ENCODE measurements at regions not wholly inside any gene's neighbourhood (a gene's known extent, or its start where the extent isn't known, plus 50 kb on each side); places are given as distances from the start of the nearest gene placed in this dataset.
"Not testable (repeated sequence)": the region's sequence is repeated elsewhere in the genome, so short reads cannot be mapped to it uniquely, and the experiment has no call there.

DNA sequence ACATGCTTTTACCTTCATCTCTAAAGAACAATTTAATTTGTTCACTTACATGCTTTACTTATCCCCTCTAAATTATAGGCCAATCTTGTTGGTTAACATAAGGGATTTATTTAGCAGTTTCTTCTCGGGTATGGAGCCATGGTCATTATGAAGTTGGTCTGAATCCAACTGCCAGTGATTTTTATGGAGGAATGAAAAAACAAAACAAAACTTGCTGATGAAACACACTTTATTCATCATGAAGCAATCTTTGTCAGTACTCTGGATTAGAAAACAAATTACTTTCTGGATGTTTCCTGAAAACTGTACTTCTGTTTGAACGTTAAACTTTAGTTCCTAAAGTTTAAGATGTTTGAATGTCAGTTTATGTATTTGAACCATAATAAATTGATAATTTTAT lies 715.8 kb downstream of the KLHL13 start:
- intact Hi-C loops (cut with micrococcal nuclease) = no loop called here
- no peaks in the 10 kb centered on the region for H3K9me3 Mint-ChIP-seq
- no peaks in the 10 kb centered on the region for H3K36me3 Mint-ChIP-seq (ENCODE audit: low read depth)
- no peak overlapping the region for H3K4me3 Mint-ChIP-seq
- no peak for DNase-seq
- H3K27me3 Mint-ChIP-seq (ENCODE audit: low read depth) = no peaks in the 10 kb centered on the region
- CTCF ChIA-PET = no interaction called here
- no peak overlapping the region for H3K27ac Mint-ChIP-seq
- no peaks in the 10 kb centered on the region for H3K4me1 Mint-ChIP-seq (ENCODE audit: low read depth)

DNA sequence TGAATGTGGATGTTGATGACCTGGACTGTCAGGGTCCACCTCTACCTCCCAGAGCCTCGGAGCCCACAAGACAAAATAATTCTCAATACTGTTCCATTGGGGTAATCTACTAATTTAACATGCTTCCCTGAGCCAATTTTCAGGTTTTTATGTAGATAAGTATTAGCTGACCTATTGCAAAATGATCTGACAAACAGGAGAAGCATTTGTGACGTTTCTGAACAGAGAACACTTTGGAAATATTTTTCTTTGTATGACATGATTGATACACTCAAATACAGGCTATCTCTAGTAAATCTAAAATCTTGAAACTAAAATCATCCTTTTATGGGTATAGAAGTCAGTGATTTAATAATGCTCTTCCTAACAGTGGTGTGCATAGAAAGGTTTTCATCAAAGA lies 716.6 kb downstream of the KLHL13 start:
- Mint-ChIP-seq H3K4me1 (ENCODE audit: low read depth) (no peaks in the 10 kb centered on the region), H3K27me3 (ENCODE audit: low read depth) (no peaks in the 10 kb centered on the region), H3K9me3 (no peaks in the 10 kb centered on the region), H3K36me3 (ENCODE audit: low read depth) (no peaks in the 10 kb centered on the region), H3K4me3 (no peak overlapping the region), H3K27ac (no peak overlapping the region)
- CTCF ChIA-PET = no interaction called here
- intact Hi-C loops (cut with micrococcal nuclease) = no loop called here
- no peak for DNase-seq

DNA sequence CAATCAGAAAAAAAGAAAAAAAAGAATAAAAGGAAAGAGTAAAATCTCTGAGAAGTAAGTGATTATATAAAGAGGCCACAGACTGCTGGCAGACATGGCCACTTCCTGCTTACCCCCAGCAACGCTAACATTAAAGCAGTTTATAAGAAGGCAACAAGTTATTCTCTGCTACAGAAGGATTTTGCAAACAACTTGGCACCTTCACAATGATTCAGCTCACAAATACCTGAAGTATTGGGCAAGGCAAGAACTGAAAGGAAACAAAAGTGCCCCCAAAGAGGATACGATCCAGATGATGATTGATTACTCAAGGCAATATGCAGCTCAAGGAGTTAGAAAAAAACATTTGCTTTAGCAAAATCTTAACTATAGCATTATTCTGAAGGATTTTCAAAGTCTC lies 718.8 kb downstream of the KLHL13 start:
- no peaks in the 10 kb centered on the region for H3K4me1 Mint-ChIP-seq (ENCODE audit: low read depth)
- H3K27me3 Mint-ChIP-seq (ENCODE audit: low read depth) = no peaks in the 10 kb centered on the region
- H3K4me3 Mint-ChIP-seq = no peak overlapping the region
- H3K9me3 Mint-ChIP-seq = no peaks in the 10 kb centered on the region
- no peak for DNase-seq
- no peaks in the 10 kb centered on the region for H3K36me3 Mint-ChIP-seq (ENCODE audit: low read depth)
- intact Hi-C loops (cut with micrococcal nuclease) = no loop called here
- H3K27ac Mint-ChIP-seq = no peak overlapping the region
- CTCF ChIA-PET = no interaction called here

DNA sequence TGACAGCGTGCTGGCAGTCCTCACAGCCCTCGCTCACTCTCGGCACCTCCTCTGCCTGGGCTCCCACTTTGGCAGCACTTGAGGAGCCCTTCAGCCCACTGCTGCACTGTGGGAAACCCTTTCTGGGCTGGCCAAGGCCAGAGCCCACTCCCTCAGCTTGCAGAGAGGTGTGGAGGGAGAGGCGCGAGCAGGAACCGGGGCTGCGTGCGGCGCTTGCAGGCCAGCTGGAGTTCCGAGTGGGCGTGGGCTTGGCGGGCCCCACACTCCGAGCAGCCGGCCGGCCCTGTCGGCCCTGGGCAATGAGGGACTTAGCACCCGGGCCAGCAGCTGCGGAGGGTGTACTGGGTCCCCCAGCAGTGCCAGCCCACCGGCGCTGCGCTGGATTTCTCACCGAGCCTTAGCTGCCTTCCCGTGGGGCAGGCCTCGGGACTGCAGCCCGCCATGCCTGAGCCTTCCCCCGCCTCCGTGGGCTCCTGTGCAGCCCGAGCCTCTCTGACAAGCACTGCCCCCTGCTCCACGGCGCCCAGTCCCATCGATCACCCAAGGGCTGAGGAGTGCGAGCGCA lies 722.0 kb downstream of the KLHL13 start:
- H3K9me3 Mint-ChIP-seq; H3K27me3 Mint-ChIP-seq (ENCODE audit: low read depth); H3K36me3 Mint-ChIP-seq (ENCODE audit: low read depth); H3K27ac Mint-ChIP-seq; H3K4me1 Mint-ChIP-seq (ENCODE audit: low read depth); DNase-seq; H3K4me3 Mint-ChIP-seq; intact Hi-C loops (cut with micrococcal nuclease); CTCF ChIA-PET: not testable (repeated sequence)

DNA sequence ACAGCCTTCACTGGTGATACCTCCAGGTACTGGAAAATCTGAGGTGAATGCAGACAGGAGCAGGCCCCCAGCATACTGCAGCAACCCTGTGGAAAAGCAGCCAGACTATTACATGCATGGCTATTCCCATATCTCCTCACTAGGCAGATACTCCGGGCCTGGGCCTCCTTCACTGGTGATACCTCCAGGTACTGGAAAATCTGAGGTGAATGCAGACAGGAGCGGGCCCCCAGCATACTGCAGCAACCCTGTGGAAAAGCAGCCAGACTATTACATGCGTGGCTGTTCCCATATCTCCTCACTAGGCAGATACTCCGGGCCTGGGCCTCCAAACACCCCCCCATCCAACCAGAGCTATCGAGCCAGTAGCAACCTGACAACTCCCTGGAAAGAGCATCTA lies 724.2 kb downstream of the KLHL13 start:
- CTCF ChIA-PET; H3K4me3 Mint-ChIP-seq; H3K27me3 Mint-ChIP-seq (ENCODE audit: low read depth); H3K4me1 Mint-ChIP-seq (ENCODE audit: low read depth); H3K27ac Mint-ChIP-seq; DNase-seq; H3K9me3 Mint-ChIP-seq; H3K36me3 Mint-ChIP-seq (ENCODE audit: low read depth); intact Hi-C loops (cut with micrococcal nuclease): not testable (repeated sequence)

DNA sequence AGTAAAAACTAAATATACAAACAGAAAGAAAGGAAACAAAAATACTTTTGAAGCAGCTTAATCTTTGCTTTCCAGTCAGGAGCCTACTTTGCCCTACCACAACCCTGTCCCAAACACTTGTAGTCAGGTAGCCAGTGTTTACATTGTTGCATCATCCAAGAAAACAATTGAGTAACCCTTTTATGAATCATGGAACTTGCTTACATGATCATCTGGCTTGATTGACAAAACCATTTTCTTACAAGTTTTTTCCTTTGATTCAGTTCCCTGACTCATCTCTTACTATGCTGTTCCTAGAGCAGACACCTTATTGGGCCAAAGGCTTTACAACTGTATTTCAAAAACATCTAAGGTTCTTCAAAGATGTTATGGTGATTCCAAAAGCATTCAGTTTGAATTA lies 740.1 kb downstream of the KLHL13 start:
- Mint-ChIP-seq H3K4me3 (no peak overlapping the region), H3K27ac (no peak overlapping the region), H3K27me3 (ENCODE audit: low read depth) (no peaks in the 10 kb centered on the region), H3K9me3 (no peaks in the 10 kb centered on the region), H3K36me3 (ENCODE audit: low read depth) (no peaks in the 10 kb centered on the region), H3K4me1 (ENCODE audit: low read depth) (no peaks in the 10 kb centered on the region)
- intact Hi-C loops (cut with micrococcal nuclease) = no loop called here
- no peak for DNase-seq
- CTCF ChIA-PET = no interaction called here

DNA sequence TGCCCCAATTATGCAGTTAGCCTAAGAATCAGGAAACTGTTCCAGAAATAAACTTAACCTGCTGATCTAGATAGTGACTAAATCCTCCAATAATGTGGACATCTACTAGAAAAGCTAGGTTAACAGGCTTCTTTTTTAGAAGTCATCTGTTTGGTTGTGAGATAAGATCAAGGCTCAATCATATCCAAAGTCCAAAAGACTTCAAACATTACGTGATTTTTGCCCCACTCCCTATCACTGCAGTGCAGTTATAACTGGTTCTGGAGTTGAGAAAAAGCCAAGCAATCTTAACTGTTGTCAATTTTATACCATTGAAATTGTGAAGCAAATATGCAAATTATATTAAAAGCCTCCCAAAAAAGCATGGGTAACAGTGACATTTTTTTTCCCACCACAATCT lies 781.4 kb downstream of the KLHL13 start:
- Mint-ChIP-seq H3K9me3 (no peaks in the 10 kb centered on the region), H3K27me3 (ENCODE audit: low read depth) (no peaks in the 10 kb centered on the region), H3K27ac (no peak overlapping the region), H3K4me3 (no peak overlapping the region), H3K4me1 (ENCODE audit: low read depth) (no peaks in the 10 kb centered on the region), H3K36me3 (ENCODE audit: low read depth) (no peaks in the 10 kb centered on the region)
- intact Hi-C loops (cut with micrococcal nuclease) = no loop called here
- CTCF ChIA-PET = no interaction called here
- DNase-seq = no peak

DNA sequence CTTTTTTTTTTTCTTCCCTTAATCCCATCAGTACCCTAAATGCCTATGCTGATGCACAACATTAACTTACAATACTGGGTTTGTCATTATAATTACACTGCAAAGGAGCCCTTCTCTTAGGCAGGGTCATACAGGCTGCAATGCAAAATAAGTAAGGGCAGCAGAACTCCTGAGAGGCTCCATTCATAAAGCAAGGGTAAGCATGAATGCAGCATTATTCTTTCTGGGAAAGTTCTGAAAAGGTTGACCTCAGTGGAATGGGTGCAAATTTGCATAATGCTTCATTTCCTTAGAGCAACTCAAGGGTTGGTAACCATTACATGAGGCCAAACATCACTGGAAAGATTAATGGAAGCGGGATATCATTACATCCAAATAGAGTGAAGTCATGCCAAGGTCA lies 789.2 kb downstream of the KLHL13 start:
- Mint-ChIP-seq H3K27me3 (ENCODE audit: low read depth) (no peaks in the 10 kb centered on the region), H3K36me3 (ENCODE audit: low read depth) (no peaks in the 10 kb centered on the region), H3K4me1 (ENCODE audit: low read depth) (no peaks in the 10 kb centered on the region), H3K9me3 (no peaks in the 10 kb centered on the region), H3K27ac (no peak overlapping the region), H3K4me3 (no peak overlapping the region)
- DNase-seq = no peak
- CTCF ChIA-PET = no interaction called here
- intact Hi-C loops (cut with micrococcal nuclease) = no loop called here

DNA sequence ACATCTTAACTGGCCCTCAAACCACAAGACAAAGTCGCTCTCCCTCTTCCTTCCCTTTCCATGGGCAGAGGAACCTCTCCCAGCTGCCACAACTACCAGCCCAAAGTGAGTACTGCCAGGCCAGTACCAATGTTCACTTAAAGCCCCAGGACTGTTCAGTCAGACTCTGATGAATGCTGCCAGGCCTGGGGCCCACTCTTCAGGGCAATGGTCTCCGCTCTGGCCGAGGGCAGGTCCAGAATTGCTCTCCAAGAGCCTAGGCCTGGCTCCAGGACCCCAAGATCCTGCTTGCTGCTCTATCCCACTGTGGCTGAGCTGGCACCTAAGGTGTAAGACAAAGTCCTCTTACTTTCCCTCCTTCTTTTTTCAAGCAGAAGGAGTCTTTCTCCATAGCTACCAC lies 790.9 kb downstream of the KLHL13 start:
- no peak for DNase-seq
- Mint-ChIP-seq H3K36me3 (ENCODE audit: low read depth) (no peaks in the 10 kb centered on the region), H3K27ac (no peak overlapping the region), H3K4me1 (ENCODE audit: low read depth) (no peaks in the 10 kb centered on the region), H3K4me3 (no peak overlapping the region), H3K9me3 (no peaks in the 10 kb centered on the region), H3K27me3 (ENCODE audit: low read depth) (no peaks in the 10 kb centered on the region)
- CTCF ChIA-PET = no interaction called here
- intact Hi-C loops (cut with micrococcal nuclease) = no loop called here

DNA sequence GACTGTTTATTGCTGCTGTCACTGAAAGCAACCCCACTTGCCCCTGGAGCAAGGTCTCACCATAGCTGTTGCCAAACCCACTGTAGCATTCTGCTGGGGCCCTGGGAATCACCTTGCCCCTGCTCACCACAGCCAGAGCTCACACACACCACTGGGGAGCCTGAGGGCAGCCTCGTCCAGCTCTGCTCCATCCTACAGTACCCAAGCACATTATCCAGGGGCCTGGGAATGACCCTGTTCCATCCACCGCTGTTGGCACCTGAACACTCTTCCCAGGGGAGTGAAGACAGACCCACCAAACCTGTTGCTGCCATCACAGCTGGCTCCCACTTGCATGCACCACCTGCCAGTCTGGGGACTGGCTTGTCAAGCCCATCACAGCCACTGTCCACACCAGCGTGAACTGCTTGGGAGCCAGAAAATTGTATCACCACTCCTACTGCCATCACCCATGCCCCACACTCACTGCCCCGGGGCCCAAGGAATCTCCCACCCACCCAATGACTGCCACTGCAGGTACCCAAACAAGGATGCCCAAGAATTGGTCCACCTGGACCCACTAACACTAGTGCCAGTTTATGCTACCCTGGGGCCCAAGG lies 811.3 kb downstream of the KLHL13 start:
- Mint-ChIP-seq H3K4me1 (ENCODE audit: low read depth) (no peaks in the 10 kb centered on the region), H3K4me3 (no peak overlapping the region), H3K27ac (no peak overlapping the region), H3K36me3 (ENCODE audit: low read depth) (no peaks in the 10 kb centered on the region), H3K9me3 (no peaks in the 10 kb centered on the region), H3K27me3 (ENCODE audit: low read depth) (no peaks in the 10 kb centered on the region)
- intact Hi-C loops (cut with micrococcal nuclease) = no loop called here
- DNase-seq = no peak
- CTCF ChIA-PET = no interaction called here

DNA sequence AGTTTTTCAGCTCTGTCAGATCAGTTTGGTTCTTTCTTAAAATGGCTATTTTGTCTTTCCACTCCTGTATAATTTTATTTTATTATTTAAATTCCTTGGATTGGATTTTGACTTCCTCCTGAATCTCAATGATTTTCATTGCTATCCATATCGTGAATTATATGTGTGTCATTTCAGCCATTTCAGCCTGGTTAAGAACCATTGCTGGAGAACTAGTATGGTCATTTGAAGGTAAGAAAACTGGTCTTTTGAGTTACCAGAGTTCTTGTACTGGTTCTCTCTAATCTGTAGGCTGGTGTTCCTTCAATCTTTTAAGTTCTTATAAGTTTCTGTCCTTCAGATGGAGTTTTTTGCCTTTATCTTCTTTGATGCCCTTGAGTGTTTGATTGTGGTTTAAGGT lies 815.5 kb downstream of the KLHL13 start:
- no peaks in the 10 kb centered on the region for H3K36me3 Mint-ChIP-seq (ENCODE audit: low read depth)
- no peak overlapping the region for H3K4me3 Mint-ChIP-seq
- H3K27me3 Mint-ChIP-seq (ENCODE audit: low read depth) = no peaks in the 10 kb centered on the region
- no peaks in the 10 kb centered on the region for H3K9me3 Mint-ChIP-seq
- H3K4me1 Mint-ChIP-seq (ENCODE audit: low read depth) = no peaks in the 10 kb centered on the region
- no peak overlapping the region for H3K27ac Mint-ChIP-seq
- intact Hi-C loops (cut with micrococcal nuclease) = no loop called here
- no peak for DNase-seq
- CTCF ChIA-PET = no interaction called here

DNA sequence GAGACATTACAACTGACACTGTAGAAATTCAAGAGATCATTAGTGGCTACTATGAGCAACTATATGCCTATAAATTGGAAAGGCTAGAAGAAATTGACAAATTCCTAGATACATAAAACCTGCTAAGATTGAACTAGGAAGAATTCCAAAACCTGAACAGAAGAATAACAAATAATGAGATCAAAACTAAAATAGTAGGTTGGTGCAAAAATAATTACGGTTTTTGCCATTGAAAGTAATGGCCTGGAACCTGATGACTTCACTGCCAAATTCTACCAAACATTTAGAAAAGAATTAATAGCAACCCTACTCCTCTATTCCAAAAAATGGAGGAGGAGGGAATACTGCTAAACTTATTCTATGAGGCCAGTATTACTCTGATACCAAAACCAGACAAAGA lies 824.9 kb downstream of the KLHL13 start:
- CTCF ChIA-PET = no interaction called here
- intact Hi-C loops (cut with micrococcal nuclease) = no loop called here
- Mint-ChIP-seq H3K36me3 (ENCODE audit: low read depth) (no peaks in the 10 kb centered on the region), H3K27me3 (ENCODE audit: low read depth) (no peaks in the 10 kb centered on the region), H3K27ac (no peak overlapping the region), H3K4me1 (ENCODE audit: low read depth) (no peaks in the 10 kb centered on the region), H3K9me3 (no peaks in the 10 kb centered on the region), H3K4me3 (no peak overlapping the region)
- no peak for DNase-seq

DNA sequence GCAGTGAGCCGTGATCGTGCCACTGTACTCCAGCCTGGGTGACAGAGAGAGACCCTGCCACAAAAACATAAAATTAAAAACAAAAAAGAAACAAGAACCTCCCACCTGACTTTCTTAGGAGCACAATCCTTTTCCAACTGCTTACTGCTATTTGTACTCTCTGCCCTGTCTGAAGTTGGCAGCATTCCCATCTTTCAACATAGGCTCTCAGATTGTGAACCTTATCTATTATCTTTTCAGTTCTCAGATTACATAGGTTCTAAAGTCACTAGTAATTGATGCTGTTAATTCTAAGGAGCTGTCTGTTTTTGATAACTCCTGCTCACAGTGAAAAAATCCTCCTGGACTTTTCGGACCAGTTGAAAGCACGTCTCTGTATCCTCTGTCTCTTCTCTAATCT lies 812.2 kb upstream of the CT83 start:
- Mint-ChIP-seq H3K27me3 (ENCODE audit: low read depth) (no peaks in the 10 kb centered on the region), H3K27ac (no peak overlapping the region), H3K9me3 (peaks cover 2% of the 10 kb centered on the region), H3K36me3 (ENCODE audit: low read depth) (no peaks in the 10 kb centered on the region), H3K4me1 (ENCODE audit: low read depth) (no peaks in the 10 kb centered on the region), H3K4me3 (no peak overlapping the region)
- no peak for DNase-seq
- intact Hi-C loops (cut with micrococcal nuclease) = no loop called here
- CTCF ChIA-PET = no interaction called here

Data from activated naive CD4-positive, alpha-beta T cell treated with anti-CD3 and anti-CD28 coated beads for 36 hours (primary cell).